ENCODE measurements at regions not wholly inside any gene's neighbourhood (a gene's known extent, or its start where the extent isn't known, plus 50 kb on each side); places are given as distances from the start of the nearest gene placed in this dataset.

- DNase-seq (ENCODE audit: extremely low spot score in 2 of 2): no peak
- Histone ChIP-seq H3K4me1 (peaks cover 11% of the 10 kb centered on the region), H3K4me3 (no peak overlapping the region), H3K27me3 (no peaks in the 10 kb centered on the region), H3K9me3 (no peaks in the 10 kb centered on the region), H3K36me3 (no peaks in the 10 kb centered on the region), H3K27ac (no peak overlapping the region)
- TF ChIP-seq, protein P1, sequence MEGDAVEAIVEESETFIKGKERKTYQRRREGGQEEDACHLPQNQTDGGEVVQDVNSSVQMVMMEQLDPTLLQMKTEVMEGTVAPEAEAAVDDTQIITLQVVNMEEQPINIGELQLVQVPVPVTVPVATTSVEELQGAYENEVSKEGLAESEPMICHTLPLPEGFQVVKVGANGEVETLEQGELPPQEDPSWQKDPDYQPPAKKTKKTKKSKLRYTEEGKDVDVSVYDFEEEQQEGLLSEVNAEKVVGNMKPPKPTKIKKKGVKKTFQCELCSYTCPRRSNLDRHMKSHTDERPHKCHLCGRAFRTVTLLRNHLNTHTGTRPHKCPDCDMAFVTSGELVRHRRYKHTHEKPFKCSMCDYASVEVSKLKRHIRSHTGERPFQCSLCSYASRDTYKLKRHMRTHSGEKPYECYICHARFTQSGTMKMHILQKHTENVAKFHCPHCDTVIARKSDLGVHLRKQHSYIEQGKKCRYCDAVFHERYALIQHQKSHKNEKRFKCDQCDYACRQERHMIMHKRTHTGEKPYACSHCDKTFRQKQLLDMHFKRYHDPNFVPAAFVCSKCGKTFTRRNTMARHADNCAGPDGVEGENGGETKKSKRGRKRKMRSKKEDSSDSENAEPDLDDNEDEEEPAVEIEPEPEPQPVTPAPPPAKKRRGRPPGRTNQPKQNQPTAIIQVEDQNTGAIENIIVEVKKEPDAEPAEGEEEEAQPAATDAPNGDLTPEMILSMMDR (IDR thresholded peaks at IDR 0.05): peak; percentile 51 to 53 (median 53)
- TF ChIP-seq POLR2AphosphoS5 (IDR thresholded peaks at IDR 0.05; ENCODE audit: insufficient read depth in 1 of 2, low read depth in 1 of 2): no peak
- intact Hi-C loops (cut with DNase I): no loop called here
These were observed 380.5 kb upstream of the CAMK1G start for GRCh38 chr1:209202830-209203532.

DNA sequence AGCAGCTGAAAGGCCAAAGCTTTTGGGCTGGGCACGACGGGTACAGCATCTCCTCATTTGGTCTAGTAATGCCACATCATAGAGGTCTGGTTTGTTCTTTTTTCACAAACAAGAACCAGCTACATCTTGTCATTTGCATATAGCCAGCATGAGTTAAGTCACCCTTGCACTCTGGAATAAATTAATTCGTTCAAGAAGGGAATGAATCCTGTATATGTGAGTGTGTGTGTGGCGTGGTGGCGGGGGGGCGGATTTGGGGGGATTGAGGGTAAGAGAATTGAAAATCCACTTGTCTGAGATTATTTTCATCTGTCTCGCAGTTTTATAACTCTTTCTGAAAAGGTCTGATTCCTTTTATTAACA is 380.0 kb upstream of the CAMK1G start:
- no peak overlapping the region for H3K27ac ChIP-seq
- no peaks in the 10 kb centered on the region for H3K27me3 ChIP-seq
- peaks cover 16% of the 10 kb centered on the region for H3K4me1 ChIP-seq
- no peak overlapping the region for H3K4me3 ChIP-seq
- DNase-seq (ENCODE audit: extremely low spot score in 2 of 2): no peak
- intact Hi-C loops (cut with DNase I): no loop called here
- TF ChIP-seq POLR2AphosphoS5 (IDR thresholded peaks at IDR 0.05; ENCODE audit: insufficient read depth in 1 of 2, low read depth in 1 of 2): no peak
- TF ChIP-seq, protein P1 (IDR thresholded peaks at IDR 0.05): no peak
- no peak for TF ChIP-seq POLR2A (IDR thresholded peaks at IDR 0.05)
- no peaks in the 10 kb centered on the region for H3K36me3 ChIP-seq
- no peaks in the 10 kb centered on the region for H3K9me3 ChIP-seq

DNA sequence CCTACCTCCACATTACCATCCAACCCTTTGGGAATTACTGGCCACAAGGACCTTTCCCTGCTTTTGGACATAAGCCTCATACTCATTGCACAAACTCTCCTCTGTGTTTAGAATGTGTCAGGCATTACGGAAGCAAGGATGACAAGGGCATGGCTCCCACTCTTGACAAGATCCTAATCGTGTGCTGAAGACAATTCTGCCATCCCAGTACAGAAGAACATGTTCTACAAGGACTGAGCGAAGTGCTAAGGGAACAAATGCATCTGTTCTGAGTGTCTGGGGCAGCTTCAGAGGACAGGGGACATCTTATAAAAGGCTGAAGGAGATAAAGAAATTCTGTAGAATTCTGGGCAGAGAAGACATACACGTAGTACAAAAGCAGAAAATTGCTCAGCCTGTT is 378.5 kb upstream of the CAMK1G start:
- Histone ChIP-seq H3K27ac (no peak overlapping the region), H3K4me1 (peaks cover 18% of the 10 kb centered on the region), H3K27me3 (no peaks in the 10 kb centered on the region), H3K36me3 (no peaks in the 10 kb centered on the region), H3K4me3 (no peak overlapping the region), H3K9me3 (no peaks in the 10 kb centered on the region)
- DNase-seq (ENCODE audit: extremely low spot score in 2 of 2): no peak
- TF ChIP-seq, protein P1 (IDR thresholded peaks at IDR 0.05): no peak
- TF ChIP-seq POLR2A (IDR thresholded peaks at IDR 0.05) (no peak), POLR2AphosphoS5 (IDR thresholded peaks at IDR 0.05; ENCODE audit: insufficient read depth in 1 of 2, low read depth in 1 of 2) (no peak)
- intact Hi-C loops (cut with DNase I): loop anchor here (5.0 kb wide), 1 partner anchor 553 kb away; no protein-coding TSS in a partner anchor

DNA sequence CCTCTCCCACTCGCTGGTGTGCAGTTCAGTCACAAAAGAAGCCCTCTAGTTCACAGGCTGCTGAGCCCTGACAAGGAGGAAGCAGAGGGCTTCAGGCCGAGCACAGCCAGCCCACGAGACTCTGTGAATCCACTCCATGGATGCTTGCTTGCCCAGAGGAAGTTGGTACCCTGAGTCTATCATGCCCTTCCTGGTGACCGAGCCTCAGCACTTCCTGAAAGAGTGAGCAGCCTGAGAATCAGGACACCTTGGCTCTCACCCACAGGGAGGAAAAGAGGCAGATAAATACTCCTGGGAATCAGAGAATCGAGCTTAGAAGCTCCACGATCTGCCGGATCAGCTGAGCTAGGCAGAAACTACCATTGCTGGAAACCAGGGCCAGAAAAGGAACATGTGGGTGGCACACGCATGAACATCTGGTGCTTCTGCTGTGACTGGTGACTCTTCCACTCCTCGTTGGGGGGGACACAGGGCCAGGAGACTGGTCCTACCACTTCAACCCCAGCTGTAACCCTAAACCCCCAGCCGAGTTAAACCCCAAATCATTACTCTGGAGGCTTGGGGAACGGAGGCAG is 376.3 kb upstream of the CAMK1G start:
- H3K27me3 ChIP-seq: no peaks in the 10 kb centered on the region
- DNase-seq (ENCODE audit: extremely low spot score in 2 of 2): no peak
- TF ChIP-seq, protein P1 (IDR thresholded peaks at IDR 0.05): no peak
- TF ChIP-seq POLR2A (IDR thresholded peaks at IDR 0.05) (no peak), POLR2AphosphoS5 (IDR thresholded peaks at IDR 0.05; ENCODE audit: insufficient read depth in 1 of 2, low read depth in 1 of 2) (no peak)
- H3K4me3 ChIP-seq: peak overlapping the region; percentile 12 to 36
- intact Hi-C loops (cut with DNase I): loop anchor here (5.0 kb wide), 1 partner anchor 555 kb away; no protein-coding TSS in a partner anchor
- H3K36me3 ChIP-seq: no peaks in the 10 kb centered on the region
- H3K4me1 ChIP-seq: peaks cover 18% of the 10 kb centered on the region
- H3K27ac ChIP-seq: no peak overlapping the region
- no peaks in the 10 kb centered on the region for H3K9me3 ChIP-seq

DNA sequence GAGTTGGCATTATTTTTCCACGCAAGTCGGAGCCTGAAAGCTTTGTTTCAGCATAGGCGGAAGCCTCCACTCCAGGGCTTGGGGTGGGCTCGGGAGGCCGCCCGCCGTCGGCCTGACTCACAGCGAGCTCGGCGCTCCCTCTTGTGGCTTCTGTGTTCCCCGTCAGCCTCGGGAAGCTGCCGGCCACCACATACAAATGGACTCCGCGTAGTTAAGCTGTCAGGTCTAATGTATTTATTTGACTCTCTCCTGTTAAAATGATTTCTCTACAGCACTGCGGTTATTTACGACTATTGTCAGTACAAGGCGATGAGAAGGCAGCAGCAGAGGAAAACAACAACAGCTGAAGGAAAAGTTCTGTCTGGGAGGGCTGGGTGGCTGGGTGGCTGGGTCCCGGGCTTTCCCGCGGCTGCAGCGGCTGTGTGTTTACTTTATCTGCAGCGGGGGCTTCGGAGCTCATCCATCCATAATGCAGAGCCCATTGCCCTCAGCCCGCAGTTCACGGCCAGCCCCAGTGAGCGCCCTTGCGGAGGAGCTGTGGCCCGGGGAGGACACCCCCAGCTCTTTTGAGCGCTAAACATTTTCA is 375.7 kb upstream of the CAMK1G start:
- H3K27ac ChIP-seq: no peak overlapping the region
- no peak for TF ChIP-seq POLR2A (IDR thresholded peaks at IDR 0.05)
- TF ChIP-seq, protein P1 (IDR thresholded peaks at IDR 0.05): peak in 2 of 3 experiments; percentile 37 to 59
- H3K4me1 ChIP-seq: peaks cover 18% of the 10 kb centered on the region
- H3K4me3 ChIP-seq: peak overlapping the region; percentile 26 to 36
- no peaks in the 10 kb centered on the region for H3K9me3 ChIP-seq
- H3K27me3 ChIP-seq: no peaks in the 10 kb centered on the region
- no peak for DNase-seq (ENCODE audit: extremely low spot score in 2 of 2)
- intact Hi-C loops (cut with DNase I): loop anchor here (5.0 kb wide), 1 partner anchor 555 kb away; no protein-coding TSS in a partner anchor
- H3K36me3 ChIP-seq: no peaks in the 10 kb centered on the region
